Hematopoietic multipotent progenitor cell treated with erythropoietin and hydrocortisone succinate and interleukin-3 and kit ligand, for 15 days (in vitro differentiated cells): ENCODE measurements at regions not wholly inside any gene's neighbourhood (a gene's known extent, or its start where the extent isn't known, plus 50 kb on each side); places are given as distances from the start of the nearest gene placed in this dataset.
"Not testable (repeated sequence)": the region's sequence is repeated elsewhere in the genome, so short reads cannot be mapped to it uniquely, and the experiment has no call there.

Source experiments
- DNase-seq: peaks from one replicate; pipeline ENCODE4 v3.0.0-alpha.2; 2015; ENCODE audit warnings: low spot score

DNA sequence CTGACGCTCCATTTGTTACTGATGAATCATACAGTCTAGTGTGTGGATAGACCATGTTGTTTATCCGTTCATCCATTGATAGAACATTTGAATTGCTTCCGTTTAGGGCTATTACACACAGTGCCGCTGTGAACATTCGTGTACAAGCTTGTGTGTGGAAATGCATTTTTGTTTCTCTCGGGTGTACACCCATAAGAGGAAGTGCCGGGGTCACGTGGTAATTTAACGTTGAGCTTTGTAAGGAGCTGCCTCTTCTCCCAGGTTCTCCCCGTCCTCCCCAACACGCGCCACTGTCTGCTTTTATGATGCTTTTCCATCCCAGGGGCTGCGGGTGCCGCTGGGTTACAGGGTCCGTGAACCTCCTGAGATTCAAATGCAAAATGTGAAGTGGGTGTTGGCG, 142.3 kb downstream of the IGLL1 start:
- no peak for DNase-seq

DNA sequence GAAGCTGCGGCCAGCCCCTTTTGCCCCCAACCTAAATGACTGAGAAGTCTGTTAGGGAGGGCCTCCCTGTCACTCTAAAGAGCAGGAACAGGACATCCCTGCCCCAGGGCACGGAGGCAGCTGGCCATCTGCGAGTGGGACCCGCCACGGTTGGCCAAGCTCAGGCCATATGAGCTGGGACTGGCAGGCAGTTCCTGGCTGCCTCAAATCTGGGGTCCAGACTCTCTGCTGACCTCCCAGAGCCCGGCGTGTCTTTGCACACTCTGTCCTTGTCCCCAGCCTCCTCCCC, 143.0 kb downstream of the IGLL1 start:
- DNase-seq: not testable (repeated sequence)

DNA sequence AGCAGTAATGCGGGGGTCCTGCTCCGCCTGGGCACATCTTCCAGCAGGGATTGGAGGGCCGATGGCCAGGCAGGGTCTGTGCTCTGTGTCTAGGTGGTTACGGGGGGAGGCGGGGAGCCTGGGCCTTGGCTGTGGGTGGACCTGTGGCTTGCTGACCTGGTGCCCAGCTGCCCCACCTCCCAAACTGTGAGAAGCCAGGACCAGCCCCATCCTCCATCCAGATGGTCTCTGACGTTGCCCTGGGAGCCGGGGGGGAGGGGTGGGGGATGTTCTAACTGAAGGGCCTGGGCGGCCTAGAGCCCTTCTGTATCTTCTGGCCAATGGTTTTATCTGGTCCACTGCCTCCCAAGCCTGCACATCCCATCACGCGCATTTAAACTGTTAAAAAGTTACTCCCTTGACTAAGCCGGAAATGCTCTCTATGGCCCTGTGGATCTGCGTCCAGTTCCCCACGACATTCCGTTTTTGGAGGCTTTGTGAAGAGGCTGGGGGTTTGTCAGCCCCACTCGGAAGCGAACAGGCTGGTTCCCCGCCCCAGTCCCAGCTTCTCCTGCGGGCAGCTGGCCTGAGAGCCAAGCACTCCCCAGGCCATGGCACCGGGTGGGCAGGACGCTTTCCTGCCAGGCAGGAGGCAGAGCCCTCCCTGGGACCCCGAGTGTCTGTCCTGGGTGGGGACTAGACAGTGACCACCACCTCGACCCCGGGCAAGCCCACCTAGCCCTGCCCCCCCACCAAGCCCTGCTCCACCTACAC, 143.6 kb downstream of the IGLL1 start:
- not testable (repeated sequence) for DNase-seq

DNA sequence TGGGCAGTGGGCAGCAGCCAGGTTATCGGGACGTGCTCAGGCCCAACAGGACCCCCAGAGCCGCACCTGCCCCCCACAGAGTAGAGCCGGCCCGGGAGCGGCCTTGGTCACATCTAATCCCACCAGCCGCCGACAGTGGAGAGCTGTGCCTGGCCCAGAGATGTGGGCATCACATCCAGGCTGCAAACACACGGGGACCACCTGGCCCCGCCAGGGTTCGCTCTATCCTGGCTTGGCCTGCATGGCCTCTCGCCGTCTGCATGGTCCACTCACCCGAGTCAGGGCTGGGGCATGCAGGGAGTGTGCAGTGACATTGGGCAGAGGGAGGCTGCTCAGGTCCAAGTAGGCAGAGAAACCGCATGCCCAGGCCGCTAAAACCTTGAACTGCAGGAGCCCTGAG, 144.9 kb downstream of the IGLL1 start:
- not testable (repeated sequence) for DNase-seq

DNA sequence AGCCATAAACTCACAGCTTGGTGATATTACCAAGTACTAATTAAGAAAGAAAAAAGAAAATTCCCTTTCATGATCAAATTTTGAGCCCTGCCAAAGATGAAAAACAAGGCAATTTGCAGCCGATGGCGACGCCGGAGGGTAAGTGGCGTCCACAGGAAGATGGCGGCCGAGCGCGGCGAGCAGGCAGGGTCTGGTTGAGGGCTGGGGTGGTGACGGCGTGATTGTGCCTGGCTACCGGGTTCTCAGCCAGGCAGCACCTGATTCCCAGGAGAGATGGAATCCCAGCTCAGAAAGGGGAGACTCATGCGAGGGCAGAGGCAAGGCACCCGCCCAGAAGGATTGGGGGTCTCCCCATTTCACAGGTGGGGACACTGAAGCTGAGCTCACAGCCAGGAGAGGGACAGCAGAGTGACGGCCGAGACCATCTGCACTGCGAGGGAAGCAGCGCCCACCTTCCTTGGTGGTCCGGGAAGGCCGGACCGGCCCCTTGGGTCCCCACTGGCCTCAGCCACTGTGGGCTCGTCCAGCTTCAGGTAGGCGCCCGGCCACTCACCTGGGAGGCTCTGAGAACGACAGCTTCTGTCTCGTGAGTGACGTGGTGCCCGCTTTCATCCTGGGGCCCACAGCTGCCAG, 145.8 kb downstream of the IGLL1 start:
- DNase-seq: not testable (repeated sequence)

DNA sequence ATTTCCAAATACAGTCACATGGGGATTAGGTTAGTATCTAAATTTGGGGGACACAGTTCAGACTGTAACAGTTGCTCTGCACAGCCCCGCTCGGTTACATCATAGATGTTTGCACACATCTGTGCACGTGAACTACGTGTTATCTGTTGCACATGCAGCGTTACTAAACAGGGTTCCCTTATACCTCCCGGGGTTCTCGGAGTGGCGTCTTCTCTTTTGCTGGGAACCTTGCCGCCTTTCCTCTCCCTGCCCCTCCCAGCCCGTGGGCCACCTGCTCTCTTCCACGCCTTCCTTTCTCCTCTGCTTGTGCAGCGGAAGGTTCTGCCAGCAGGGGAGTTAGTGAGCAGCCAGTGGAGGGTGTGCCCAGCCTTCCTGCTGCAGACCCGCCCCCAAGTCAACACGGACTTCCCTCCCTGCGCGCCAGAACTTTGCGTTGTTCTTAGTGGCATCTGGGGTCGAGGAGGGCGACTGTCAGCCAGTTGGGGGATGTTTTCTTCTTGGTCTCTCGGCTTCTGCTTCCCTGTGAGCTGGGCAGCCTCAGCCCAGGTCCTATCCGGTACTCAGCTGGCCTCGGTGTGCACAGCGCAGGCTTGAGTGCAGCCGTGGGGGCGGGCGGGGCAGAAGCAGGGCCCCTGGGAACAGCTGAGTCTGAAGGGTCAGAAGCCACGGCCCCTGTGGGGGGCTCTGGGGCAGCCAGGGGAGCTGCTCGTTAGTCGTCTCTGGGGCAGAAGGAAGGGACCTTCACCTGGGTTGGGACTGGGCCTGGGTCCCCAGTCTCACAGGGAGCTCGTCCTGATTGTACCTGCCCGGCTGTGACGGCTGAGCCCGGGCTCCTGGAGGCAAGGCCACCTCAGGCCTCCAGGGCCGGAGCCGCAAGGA, 146.7 kb downstream of the IGLL1 start:
- not testable (repeated sequence) for DNase-seq

DNA sequence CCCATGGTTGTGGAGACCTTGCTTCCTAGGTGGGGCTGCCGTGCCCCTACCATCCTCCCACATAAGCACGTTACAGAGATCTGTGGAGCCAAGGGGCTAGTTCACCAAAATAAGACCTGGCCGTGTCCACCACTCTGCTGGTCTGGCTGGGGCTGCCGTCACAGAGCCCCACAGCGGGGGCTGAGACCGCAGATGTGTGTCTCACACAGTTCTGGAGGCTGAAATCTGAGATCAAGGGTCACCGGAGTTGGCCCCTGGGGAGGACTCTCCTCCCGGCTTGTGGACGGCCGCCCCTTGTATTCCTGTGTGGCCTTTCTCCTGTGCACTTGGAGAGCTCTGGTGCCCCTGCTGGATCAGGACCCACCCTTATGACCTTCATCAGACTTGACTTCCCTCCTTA, 147.4 kb downstream of the IGLL1 start:
- not testable (repeated sequence) for DNase-seq

DNA sequence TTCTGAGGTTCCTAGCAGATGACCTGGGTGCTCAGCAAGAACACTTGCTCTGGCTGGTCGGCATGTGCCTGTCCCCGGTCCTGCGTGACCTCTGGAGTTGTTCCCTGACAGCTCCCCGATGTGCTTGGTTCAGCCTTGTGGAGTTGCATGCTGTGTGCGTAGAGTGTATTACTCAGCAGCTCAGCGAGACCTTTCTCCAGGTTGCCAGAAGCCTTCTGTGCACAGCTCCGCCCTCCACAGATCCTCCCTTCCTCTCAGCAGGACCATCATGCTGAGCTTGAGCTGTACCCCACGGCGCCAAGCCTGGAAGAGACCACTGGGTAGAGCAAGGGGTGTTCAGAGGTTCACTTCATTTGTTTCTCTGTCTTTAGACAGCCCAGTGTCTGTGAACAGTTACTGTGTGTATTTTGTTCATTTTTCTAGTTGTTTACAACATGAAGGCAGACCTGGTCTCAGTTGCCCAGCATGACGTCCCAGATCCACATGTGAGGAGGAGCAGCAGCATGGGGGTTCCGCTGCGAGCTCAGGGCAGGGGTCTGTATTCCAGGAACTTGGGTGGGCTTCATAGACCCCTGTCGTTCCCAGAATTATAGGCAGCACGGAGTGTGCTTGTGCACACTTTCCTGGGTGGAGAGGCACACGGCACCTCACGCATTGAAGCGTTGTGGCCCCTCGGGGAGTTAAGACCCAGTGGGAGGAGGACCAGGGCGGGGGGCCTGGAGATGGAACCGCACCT, 148.6 kb downstream of the IGLL1 start:
- no peak for DNase-seq

DNA sequence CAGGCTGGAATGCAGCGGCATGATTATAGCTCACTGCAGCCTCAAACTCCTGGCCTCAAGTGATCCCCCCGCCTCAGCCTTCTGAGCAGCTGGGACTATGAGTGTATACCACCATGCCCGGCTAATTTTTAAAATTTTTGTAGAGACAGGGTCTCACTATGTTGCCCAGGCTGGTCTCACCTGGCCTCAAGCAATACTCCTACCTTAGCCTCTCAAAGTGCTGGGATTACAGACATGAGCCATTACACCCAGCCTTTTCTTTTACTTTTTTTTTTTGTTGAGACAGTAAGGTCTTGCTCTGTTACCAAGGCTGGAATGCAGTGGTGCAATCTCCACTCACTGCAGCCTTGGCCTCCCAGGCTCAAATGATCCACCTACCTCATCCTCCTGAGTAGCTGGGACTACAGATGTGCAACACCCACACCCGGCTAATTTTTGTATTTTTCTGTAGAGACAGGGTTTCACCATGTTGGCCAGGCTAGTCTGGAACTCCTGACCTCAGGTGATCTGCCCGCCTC, 155.5 kb downstream of the IGLL1 start:
- not testable (repeated sequence) for DNase-seq

DNA sequence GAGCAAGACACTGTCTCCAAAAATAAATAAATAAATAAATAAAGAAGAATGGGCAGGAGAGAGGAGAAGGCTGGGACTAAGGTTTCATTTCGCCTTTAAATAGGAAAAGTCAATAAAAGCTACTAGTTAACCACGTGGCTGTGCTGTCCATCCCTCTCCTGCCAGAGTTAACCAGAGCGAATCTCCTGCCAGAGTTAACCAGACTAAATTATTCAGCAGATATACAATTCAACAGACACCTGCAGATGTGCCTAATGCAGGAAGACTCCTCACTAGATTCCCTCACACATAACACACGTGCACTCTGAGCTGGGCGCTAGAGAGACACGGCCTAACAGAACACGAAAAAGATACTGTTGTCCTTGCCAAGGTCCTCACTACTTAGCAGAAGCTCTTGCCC, 156.1 kb downstream of the IGLL1 start:
- DNase-seq: no peak

DNA sequence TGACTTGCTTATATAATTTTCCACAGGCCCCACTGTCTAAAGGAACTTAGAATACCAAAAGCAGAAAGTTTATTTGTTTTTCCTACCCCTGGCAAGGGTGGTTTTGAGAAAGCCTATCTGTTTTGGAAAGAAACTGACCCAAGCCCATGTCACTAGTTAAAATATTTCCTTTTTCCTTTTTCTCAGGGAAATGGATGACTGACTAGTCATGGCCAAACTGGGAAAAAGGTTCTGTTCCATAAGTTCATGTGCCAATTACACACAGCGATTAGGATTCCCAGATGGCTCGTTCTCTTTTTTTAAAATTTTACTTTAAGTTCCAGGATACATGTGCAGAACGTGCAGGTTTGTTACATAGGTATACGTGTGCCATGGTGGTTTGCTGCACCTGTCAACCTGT, 157.8 kb downstream of the IGLL1 start:
- not testable (repeated sequence) for DNase-seq

DNA sequence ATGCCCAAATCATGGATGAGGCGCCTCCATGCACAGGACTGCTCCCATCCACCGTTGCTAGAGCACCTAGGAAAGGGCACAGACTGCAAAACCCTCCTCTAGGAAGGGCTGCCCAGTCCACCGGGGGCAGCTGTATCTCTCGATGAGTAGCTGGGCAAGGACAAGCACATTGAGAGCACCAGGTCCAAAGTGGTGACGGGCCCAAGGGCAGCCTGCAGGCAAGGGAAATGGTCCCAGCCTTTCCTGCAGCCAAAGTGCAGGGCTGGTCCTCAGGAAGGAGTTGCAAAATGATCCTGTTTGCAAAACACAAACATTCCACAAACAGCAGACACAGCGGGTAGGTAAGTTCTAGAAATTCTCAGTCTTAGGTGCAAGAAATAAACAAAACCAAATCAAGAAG, 158.8 kb downstream of the IGLL1 start:
- not testable (repeated sequence) for DNase-seq

DNA sequence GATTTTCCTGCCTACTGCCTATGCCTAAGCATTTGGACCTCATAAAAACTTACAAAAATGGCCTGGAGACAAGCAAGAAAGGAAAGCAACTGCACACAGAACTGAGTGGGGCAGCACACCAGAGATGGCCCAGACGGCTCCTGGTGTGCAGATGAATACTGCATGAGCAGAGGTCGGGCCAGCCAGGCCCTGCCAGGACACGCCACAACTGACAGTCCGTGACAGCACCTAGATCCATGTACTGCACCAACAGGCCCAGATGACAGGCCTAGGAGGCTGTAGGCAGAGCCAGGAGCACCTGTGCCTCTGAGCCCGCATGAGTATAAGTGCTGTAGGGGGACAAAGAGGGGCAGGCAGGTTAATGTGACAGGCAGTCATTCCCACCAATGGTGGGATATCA, 160.2 kb downstream of the IGLL1 start:
- DNase-seq: no peak

DNA sequence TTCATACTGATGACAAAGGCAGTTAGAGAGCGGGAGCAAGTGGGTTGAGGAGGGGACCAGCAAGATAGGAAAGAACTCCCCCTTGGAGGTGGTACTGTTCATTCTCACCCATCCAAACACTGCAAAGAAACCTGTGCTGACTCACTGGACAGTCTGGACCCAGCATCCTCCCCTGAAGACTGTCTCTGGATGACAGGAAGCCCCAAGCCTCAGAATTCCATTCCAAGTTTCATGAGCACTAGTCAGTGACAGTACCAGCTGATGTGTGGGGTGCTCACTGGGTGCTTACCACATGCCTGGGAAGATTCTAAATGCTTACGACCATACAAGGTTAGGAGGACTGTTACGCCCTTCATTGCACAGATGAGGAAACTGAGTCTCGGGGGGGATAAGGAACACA, 160.9 kb downstream of the IGLL1 start:
- no peak for DNase-seq

DNA sequence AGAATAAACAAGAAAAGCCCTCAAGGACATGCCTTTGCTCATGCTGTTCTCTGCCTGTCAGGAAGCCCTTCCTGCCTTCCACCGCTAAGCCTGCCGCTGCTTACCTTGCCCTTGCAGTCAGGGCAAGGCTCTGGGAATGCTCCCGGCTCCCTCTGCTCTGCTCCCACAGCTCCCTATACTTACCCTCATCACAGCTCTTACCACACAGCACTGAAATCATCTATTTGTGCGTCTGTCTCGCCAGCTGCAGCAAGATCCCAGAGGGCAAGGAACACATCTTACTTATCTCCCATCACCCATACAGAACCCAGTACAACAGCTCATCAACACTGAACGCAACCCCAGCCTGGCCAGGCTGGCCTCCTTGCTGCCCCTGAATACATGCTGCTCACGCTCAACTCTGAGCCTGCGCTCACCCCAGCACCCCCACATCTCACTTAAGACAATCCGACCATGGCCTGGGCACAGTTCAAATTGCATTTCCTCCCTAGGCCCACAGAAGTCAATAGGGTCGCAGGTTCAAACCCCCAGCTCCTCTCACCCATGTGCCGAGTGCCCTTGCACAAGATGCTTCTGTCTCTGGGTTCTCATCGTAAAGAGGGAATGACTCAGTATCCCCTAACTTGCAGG, 161.8 kb downstream of the IGLL1 start:
- DNase-seq: no peak

DNA sequence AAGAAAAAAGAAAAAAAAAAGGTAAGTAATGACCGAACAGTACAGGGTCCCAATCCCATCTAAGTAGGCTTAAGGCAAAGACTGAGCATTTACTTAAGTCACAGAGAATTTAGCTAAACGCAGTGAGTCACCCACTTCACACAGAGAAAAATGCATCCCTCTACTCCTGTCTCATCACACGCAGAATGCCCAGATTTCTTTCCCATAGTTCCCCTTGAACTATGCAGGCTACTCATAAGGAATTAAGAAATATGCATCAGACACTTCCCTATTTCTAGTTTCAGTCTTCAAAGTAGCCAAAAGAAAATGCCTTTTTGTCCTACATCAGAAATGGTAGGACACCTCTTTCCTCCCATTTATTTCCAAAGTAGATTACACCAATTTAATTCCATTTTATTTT, 162.8 kb downstream of the IGLL1 start:
- not testable (repeated sequence) for DNase-seq

DNA sequence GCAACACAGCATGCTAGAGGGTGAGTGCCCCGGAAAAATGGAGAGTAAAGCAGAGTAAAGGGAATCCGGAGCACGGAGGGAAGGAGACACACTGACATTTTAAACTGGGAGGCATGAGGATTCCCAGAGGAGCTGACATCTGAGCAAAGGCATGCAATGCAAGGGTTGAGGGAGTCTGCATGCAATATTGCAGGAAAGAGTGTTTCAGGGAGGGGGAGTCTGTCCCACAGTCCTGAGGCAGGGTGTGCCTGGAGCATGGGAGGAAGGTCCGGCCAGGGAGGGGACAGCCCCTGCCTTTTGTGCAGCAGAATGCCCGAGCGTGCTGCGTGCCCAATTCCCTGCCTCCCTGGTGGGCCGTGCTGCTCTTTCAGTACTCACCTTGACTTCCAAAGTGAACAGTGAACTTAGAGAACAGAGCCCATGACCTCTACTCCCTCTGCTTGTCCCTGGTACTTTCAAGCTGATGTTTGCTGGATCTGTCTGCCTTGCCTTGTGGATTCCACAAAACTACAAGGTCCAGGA, 163.9 kb downstream of the IGLL1 start:
- not testable (repeated sequence) for DNase-seq

DNA sequence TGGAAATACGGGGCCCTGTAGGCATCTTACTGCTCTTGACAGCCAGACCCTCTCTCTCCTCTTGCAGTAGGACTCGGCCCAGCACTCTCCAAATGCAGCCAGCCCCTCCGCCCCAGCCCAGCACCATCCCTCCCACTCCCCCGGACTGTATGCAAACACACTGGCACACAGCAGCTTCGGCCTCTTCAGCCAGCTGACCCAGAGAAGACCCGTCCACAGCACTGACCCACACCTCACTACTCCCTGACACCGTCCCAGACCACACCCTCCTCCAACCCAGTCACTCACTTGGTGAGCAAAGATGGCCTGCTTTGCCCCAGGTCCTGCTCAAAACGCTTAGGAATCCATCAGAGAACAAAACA, 164.6 kb downstream of the IGLL1 start:
- no peak for DNase-seq

DNA sequence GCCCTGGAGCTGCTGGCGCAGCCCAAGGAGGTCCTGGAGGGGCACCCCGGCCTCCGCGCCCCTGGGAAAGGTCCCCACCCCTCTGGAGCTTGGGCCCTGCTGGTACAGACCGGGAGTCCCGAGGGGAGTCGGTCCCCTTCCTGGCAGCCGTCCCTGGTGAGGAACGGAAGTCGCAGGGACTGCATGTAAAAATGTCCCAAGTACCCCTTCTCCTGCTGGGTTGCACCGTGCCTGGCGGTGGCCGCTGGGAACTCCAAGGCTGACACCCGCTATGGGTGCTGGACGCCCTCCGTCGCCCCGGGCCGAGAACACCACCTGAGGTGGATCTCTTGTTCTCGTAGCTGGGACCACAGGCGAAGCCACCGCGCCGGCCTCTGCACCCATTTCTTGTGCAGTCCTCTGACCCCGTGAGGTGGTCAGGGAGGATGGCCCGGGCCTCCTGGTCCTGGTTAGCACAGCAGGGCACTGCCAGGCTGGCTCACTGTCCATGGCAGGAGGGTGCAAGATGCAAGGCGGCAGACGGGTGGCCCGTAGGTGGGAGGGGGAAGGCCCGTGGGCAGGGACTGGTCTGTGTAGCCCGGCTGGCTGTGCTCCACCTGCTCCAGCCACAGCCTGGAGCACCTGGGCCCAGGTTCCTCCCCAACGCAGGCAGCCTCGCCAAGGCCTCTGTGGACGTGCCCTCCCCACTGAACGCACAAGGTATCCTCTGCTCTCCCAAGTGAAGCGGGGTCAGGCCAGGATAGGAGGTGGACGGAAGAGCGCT, 165.2 kb downstream of the IGLL1 start:
- no peak for DNase-seq

DNA sequence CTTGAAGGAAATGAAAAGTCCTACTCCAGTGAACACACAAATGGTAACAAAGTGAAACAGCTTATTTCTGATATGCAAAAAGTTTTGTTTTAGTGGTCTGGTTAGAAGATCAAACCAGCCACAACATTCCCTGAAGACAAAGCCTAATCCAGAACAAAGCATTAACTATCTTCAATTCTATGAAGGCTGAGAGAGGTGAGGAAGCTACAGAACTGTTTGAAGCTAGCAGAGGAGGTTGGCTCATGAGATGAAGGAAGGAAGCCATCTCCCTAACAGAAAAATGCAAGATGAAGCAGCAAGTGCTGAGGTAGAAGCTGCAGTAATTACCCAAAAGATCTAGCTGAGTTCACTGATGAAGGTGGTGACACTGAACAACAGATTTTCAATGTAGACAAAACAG, 168.4 kb downstream of the IGLL1 start:
- no peak for DNase-seq

DNA sequence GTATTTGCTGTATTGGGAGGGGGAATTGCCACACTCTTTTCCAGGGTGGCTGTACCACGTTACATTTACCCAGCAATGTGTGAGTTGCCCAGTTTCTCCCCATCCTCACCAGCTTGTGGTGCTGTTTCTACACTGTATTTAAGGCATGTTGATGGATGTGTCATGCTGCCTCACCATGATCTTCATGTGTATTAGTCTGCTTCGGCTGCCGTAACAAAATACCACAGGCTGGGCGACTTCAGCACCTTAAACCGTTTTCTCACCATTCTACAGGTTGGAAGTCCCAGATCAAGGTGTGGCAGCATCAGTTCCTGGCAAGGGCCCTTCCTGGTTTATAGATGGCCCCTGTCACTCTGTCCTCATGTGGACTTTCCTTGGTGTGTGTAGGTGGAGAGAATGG, 169.7 kb downstream of the IGLL1 start:
- DNase-seq: no peak
